ENCODE measurements at regions not wholly inside any gene's neighbourhood (a gene's known extent, or its start where the extent isn't known, plus 50 kb on each side); places are given as distances from the start of the nearest gene placed in this dataset.
"Not testable (repeated sequence)": the region's sequence is repeated elsewhere in the genome, so short reads cannot be mapped to it uniquely, and the experiment has no call there.

DNA sequence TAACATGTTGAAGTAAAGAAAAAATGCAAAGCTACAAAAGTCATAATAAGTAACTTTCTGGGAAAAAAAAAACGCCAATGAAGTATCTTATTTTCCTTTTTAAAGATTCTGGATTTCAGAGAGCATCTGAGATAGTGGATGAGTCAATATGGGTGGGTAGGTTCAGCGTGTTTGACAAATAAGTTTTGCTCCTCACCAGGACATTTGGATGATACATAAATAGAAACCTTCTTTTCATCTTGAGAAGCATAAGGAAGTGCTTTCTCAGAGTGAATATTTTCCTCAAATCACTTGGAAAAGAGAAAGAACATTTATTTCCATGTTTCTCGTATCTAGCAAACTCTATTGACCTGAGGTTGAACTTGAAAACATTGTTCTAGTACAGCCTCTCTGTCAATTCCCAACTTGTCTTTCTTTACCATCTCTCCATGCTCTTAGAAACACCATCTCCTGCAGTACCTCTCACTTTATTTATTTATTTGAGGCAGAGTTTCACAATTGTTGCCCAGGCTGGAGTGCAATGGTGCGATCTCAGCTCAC lies 463.2 kb downstream of the KLF5 start:
- DNase-seq (ENCODE audit: low read depth, low spot score), result no peak
- H3K4me3 ChIP-seq (ENCODE audit: low read depth, low read length), result no peak overlapping the region
- ChIA-PET POLR2A (no interaction called here), CTCF (no interaction called here)
- TF ChIP-seq, protein P1, sequence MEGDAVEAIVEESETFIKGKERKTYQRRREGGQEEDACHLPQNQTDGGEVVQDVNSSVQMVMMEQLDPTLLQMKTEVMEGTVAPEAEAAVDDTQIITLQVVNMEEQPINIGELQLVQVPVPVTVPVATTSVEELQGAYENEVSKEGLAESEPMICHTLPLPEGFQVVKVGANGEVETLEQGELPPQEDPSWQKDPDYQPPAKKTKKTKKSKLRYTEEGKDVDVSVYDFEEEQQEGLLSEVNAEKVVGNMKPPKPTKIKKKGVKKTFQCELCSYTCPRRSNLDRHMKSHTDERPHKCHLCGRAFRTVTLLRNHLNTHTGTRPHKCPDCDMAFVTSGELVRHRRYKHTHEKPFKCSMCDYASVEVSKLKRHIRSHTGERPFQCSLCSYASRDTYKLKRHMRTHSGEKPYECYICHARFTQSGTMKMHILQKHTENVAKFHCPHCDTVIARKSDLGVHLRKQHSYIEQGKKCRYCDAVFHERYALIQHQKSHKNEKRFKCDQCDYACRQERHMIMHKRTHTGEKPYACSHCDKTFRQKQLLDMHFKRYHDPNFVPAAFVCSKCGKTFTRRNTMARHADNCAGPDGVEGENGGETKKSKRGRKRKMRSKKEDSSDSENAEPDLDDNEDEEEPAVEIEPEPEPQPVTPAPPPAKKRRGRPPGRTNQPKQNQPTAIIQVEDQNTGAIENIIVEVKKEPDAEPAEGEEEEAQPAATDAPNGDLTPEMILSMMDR (IDR thresholded peaks at IDR 0.05; ENCODE audit: insufficient read depth, low read length, missing control alignments), result no peak

GRCh38 chr13:73521290-73521624 lies 462.5 kb downstream of the KLF5 start:
- ChIA-PET CTCF (no interaction called here), POLR2A (no interaction called here)
- DNase-seq (ENCODE audit: low read depth, low spot score), result no peak
- H3K4me3 ChIP-seq (ENCODE audit: low read depth, low read length), result no peak overlapping the region
- TF ChIP-seq, protein P1 (IDR thresholded peaks at IDR 0.05; ENCODE audit: insufficient read depth, low read length, missing control alignments), result no peak

DNA sequence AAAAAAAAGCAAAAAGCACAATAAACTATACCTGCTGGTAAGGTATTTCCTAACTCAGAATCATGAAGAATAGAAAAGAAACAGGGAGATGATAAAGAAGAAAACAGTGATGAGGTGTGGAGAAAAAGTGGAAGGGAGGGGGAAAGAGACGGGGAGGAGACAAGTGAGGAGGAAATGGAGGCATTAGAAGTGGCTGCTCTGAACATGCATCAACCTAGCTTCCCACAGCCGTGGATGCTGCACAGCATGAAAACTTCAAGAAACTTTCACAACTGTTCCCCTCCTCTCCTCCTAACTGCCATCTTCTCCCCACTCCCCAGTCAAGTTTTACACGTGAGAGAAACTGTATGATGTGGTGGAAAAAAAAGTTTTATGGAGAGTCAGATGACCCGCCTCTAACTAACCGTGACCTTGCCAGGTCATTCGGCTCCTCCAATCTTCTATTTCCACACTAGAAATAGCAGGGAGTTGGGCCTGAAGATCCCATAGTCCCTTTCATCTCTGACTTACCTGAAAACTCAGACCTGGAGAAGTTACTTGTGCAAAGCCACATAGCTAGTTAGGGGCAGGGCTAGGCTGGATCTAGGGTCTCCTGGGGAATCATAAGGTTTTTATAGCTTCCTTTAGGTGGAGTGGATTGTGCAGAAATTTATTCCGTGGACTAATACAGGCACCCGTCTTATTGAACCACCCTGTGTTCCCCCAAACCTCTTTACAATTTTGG lies 461.9 kb downstream of the KLF5 start:
- ChIA-PET CTCF (no interaction called here), POLR2A (no interaction called here)
- no peak overlapping the region for H3K4me3 ChIP-seq (ENCODE audit: low read depth, low read length)
- TF ChIP-seq, protein P1 (IDR thresholded peaks at IDR 0.05; ENCODE audit: insufficient read depth, low read length, missing control alignments), result no peak
- DNase-seq (ENCODE audit: low read depth, low spot score), result no peak

- POLR2A ChIA-PET; DNase-seq (ENCODE audit: low read depth, low spot score); CTCF ChIA-PET; H3K4me3 ChIP-seq (ENCODE audit: low read depth, low read length): not testable (repeated sequence)
These were observed 461.3 kb downstream of the KLF5 start for GRCh38 chr13:73520135-73520534.

- CTCF ChIA-PET, result no interaction called here
These were observed 460.8 kb downstream of the KLF5 start for GRCh38 chr13:73519396-73520116.

GRCh38 chr13:73517766-73518165 lies 459.0 kb downstream of the KLF5 start:
- ChIA-PET CTCF (no interaction called here), POLR2A (no interaction called here)
- no peak for DNase-seq (ENCODE audit: low read depth, low spot score)
- TF ChIP-seq, protein P1 (IDR thresholded peaks at IDR 0.05; ENCODE audit: insufficient read depth, low read length, missing control alignments), result no peak
- H3K4me3 ChIP-seq (ENCODE audit: low read depth, low read length), result no peak overlapping the region

More at GRCh38 chr13:73519396-73520116, 460.8 kb downstream of the KLF5 start:
- POLR2A ChIA-PET, result no interaction called here
- no peak for DNase-seq (ENCODE audit: low read depth, low spot score)
- TF ChIP-seq, protein P1 (IDR thresholded peaks at IDR 0.05; ENCODE audit: insufficient read depth, low read length, missing control alignments), result no peak
- H3K4me3 ChIP-seq (ENCODE audit: low read depth, low read length), result no peak overlapping the region
